HG03045 (cell line): ENCODE measurements at regions not wholly inside any gene's neighbourhood (a gene's known extent, or its start where the extent isn't known, plus 50 kb on each side); places are given as distances from the start of the nearest gene placed in this dataset.

Experiments
- ATAC-seq: cut with Tn5 transposase; IDR thresholded peaks from one replicate; pipeline ENCODE4 v1.9.1; 2021; ENCODE audit warnings: mild to moderate bottlenecking, moderate library complexity; ENCODE audit not compliant: unreplicated experiment

GRCh38 chr12:126855768-126856167 is 1411.2 kb upstream of the TMEM132C start:
- no peak for ATAC-seq

DNA sequence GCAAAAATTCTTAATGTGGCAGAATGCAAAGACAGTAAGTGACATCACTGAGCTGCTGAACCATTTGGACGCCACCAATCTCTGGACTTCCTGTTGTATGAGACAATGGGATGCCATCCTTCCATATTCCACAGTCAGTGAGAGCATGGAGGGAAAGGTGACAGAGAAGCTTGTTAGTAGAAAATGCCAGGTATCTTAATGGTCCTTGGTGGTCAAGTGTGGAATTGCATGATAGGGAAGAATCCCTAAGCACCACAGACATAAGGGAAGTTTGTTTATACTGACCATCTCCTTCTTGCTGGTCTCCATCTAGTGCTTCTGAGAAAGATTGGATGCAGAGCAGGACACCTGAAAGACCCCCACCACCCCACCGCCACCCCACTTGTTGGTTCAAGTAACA is 1410.0 kb upstream of the TMEM132C start:
- no peak for ATAC-seq

DNA sequence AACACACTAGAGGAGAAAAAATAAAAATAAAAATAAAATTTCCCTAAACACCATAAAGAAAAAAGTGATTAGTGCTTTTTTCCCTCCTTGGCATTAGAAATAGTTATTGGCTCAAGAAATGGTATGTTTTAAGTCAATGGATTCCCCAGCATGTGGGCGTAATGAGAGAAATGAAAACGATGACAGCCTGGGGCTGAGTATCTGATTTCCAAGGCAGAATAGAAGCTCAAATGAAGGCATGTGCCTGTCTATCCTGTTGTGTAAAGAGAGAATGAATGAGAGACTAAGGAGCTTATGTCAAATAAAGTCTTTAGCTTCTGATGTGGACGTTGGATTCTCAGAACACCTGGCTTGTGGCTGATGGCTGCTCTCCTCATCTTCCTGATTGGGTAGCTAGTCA is 1408.4 kb upstream of the TMEM132C start:
- no peak for ATAC-seq

DNA sequence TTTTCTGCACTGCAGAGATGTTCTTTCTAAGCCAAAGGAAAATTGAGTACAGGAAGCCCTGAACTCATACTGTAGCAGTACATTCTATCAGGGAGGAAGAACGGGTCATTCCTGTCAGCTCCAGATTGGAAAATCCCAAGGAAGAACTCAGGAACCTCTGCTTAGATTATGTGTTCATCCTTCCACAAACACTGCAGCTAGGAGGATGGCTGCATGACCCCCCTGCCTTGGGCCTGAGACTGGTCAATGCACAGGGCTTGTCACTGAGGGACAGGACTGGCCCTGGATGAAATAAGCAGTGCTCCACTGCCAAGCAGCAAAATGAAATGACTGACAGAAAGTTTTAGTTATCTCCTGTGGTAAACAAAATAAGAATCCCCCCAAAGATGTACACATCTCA is 1406.8 kb upstream of the TMEM132C start:
- no peak for ATAC-seq

DNA sequence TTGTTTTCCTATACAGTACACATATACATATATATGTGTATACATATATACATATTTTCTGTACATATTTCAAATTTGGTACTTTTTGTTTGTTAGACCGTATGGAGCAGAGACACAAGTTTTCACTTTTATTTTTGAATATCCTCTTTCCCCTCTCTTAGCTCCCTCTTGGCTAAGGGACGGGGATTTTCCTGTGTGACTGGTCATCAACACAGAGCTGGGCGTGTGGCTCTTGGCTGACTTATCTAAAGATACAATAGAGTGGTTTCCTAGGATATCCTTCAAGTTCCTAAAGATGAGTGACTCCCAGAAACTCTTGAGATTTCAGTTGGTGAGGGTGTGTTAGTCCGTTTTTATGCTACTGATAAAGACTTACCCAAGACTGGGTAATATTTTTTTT is 1404.5 kb upstream of the TMEM132C start:
- ATAC-seq = no peak

GRCh38 chr12:126869644-126870043 is 1397.3 kb upstream of the TMEM132C start:
- ATAC-seq = no peak

DNA sequence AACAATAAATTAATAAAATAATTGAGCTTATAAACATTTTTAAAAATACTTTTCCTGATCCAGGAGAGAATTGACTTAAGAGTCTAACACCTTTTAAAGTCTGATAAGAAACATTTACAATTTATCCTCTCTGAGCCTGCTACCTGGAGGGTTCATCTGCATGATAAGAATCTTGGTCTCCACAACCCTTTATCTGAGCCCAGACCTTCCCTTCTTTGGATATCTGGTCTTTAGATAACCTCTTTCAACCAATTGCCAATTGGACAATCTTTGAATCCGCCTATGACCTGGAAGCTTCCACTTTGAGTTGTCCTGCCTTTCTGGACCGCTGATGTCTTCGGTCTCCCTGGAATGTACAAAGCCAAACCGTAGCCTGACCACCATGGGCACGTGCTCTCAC is 1393.3 kb upstream of the TMEM132C start:
- no peak for ATAC-seq

DNA sequence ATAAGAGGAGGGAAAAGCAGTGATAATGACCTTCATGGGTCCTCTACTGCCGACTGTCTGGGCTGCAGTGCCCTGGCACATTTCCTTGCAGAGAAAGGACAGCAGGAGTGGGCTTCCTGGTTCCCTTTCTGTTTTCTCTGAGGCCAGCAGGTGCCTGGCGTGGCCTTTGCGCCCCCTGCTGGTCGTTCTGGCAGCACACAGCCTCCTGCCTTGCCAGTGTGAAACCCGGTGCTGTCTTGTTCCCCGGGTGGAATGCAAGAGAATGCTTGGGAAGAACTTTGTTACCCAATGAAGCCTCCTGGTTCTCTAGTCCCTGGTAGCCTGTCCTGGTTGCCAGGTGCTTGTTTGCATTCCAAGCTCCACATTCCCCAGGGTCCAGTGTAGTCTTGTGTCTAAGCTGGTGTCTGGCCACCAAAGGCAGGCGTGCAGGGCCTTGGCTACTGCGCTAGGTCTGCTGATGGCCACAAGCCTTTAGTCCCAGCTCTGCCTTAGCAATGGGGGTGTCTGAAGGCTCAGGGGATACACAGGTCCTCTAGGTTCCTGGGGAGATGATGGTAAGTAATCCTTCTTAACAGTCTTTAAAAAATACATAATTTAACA is 1392.4 kb upstream of the TMEM132C start:
- ATAC-seq = peak; percentile 78

GRCh38 chr12:126879842-126880241 is 1387.1 kb upstream of the TMEM132C start:
- ATAC-seq = no peak

DNA sequence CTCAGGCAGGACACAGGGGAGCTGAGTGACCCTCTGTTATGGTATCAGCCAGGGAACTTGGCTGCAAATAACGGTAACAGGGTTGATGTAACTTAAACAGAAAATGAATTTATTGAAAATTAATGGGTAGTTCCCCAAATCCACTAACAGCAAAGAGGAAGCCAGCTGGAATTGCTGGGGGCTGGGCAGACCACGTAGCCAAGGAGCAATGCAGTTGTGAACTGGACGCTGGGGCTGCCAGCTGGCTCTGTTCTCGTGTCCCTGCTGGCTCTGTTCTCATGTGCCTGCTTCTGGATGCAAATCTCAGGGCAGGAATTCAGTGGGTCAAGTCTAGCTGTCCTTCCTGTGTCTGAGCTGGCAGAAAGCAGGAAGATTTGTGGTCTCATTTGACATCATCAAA is 1383.3 kb upstream of the TMEM132C start:
- no peak for ATAC-seq

GRCh38 chr12:126889501-126889900 is 1377.5 kb upstream of the TMEM132C start:
- no peak for ATAC-seq

GRCh38 chr12:126890097-126890496 is 1376.9 kb upstream of the TMEM132C start:
- ATAC-seq = no peak

GRCh38 chr12:126891789-126892188 is 1375.2 kb upstream of the TMEM132C start:
- no peak for ATAC-seq

GRCh38 chr12:126895951-126896913 is 1370.7 kb upstream of the TMEM132C start:
- ATAC-seq = no peak

DNA sequence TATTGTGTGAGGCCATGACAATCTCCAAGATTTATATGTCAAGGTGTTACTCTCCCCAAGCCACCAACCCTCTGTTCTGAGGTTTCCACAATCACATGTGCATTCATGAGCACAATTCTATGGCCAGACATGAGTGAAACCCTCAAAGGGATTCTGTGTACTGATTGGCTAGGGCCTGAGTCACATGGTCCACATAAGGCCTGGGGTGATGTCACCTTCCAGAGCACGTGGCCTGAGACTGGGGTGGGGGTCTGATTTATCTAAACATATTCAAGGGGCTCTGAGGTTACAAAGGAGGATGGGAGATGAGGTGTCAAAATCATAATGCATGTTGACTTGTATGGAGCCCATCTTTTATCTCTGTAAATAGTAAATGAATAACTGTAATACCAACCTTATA is 1369.9 kb upstream of the TMEM132C start:
- no peak for ATAC-seq

GRCh38 chr12:126897778-126898177 is 1369.2 kb upstream of the TMEM132C start:
- no peak for ATAC-seq

GRCh38 chr12:126898562-126898961 is 1368.4 kb upstream of the TMEM132C start:
- no peak for ATAC-seq

DNA sequence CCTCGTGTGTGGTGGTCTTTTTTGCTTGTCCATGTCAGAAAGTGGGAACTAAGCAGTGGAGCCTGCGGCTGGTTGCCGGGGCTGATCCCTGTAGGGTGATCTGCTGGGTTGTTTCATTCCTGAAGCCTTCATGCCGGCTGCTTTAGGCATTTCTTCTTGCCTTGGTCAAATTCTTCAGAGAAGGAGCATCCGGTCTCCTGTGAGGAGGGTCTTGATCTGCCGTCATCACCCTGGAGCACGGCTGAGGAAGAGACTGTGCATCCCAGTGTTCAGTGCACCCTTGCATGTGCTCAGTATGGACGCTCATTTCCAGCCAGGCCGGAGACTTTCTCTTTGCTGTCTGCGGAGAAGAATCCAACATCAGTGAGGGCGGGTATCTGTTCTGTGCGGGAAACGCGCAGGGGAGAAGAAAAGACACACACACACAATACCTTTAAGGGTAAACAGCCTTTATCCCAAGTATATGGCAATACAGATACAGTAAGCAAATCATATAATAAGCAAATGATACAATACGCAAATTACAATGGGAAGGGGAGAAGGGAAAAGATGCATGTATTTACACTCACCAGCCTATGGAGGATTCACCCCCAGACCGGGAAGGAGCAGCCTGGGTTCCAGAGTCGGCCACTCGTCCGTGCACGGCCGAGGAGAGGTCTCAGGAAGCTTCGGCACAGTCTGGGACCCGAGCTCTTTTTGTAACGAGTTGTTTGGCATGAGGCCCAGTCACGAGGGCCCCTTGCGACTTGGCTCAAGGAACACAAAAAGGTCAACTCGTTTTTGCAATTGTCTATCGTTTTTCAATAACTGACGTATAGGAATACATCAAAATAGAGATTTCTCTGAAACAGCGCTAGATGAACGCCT is 1366.8 kb upstream of the TMEM132C start:
- no peak for ATAC-seq

DNA sequence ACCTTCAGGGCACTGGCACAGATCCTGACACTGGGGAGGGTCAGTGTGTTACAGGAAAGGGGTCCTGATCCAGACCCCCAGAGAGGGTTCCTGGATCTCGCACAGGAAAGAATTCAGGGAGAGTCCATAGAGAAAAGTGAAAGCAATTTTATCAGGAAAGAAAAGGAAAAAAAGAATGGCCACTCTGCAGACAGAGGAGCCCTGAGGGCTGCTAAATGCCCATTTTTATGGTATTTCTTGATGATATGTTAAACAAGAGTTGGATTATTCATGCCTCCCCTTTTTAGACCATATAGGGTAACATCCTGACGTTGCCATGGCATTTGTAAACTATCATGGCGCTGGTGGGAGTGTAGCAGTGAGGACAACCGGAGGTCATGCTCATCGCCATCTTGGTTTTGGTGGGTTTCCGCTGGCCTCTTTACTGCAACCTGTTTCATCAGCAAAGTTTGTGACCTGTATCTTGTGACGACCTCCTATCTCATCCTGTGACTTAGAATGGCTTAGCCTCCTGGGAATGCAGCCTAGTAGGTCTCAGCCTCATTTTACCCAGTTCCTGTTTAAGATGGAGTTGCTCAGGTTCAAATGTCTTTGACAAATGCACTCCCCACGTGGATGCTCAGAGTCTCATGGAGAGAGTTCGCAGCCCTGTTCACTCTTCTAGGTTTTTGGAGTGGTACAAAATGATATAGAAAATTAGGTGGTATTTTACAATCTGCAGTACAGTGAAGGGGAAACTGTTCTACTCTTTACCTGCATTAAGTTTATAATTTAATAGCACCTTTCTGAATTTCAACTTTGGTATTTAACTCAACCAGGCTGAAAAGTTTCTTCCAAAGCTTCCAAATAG is 1363.7 kb upstream of the TMEM132C start:
- ATAC-seq = no peak

- no peak for ATAC-seq
Observed at GRCh38 chr12:126905752-126906151, 1361.2 kb upstream of the TMEM132C start.
